Naive thymus-derived CD4-positive, alpha-beta T cell (primary cell): ENCODE measurements at regions not wholly inside any gene's neighbourhood (a gene's known extent, or its start where the extent isn't known, plus 50 kb on each side); places are given as distances from the start of the nearest gene placed in this dataset.

Source experiments
- ATAC-seq: fragments of 150-1000 bp; cut with Tn5 transposase; 2 replicates; pipeline ENCODE4 v1.10.0; 2021; ENCODE audit warnings: mild to moderate bottlenecking, moderate library complexity
- CTCF ChIA-PET: fragments of 350-600 bp; sonication (Branson Sonifier 250); formaldehyde crosslinking; loops from one replicate; lab custom pipeline; 2021; ENCODE audit warnings: antibody characterized with exemption; lab: Charles Lee
- POLR2A ChIA-PET: fragments of 350-600 bp; sonication (Branson Sonifier 250); formaldehyde crosslinking; loops from one replicate; lab custom pipeline; 2021; ENCODE audit warnings: antibody characterized with exemption, inconsistent platforms; lab: Charles Lee
- DNase-seq, 9 donors: peaks; one replicate each; pipeline versions ENCODE4 v3.0.0 to v3.0.0-alpha.2; 2020 to 2022; ENCODE audit warnings: mixed read lengths in 1 of 9
- H3K27ac ChIP-seq: one replicate; pipeline ENCODE4 v1.7.0; 2013; ENCODE audit warnings: mild to moderate bottlenecking, low read depth, low read length, moderate library complexity
- H3K27me3 ChIP-seq, 2 donors: one replicate each; pipeline ENCODE4 v1.7.0; 2013; ENCODE audit warnings: low read length in 2 of 2, mild to moderate bottlenecking in 2 of 2, moderate library complexity in 2 of 2; ENCODE audit not compliant: control insufficient read depth in 2 of 2, insufficient read depth in 2 of 2
- H3K36me3 ChIP-seq, 3 experiments: 1 replicate in 2 of 3; 2 replicates in 1 of 3; pipeline ENCODE4 v1.7.0; 2013; ENCODE audit warnings: low read length in 3 of 3, mild to moderate bottlenecking in 3 of 3, moderate library complexity in 1 of 3; ENCODE audit not compliant: insufficient read depth in 3 of 3, control insufficient read depth in 2 of 3
- H3K4me1 ChIP-seq, 2 donors: one replicate each; pipeline ENCODE4 v1.7.0; 2013; ENCODE audit warnings: low read length in 2 of 2, mild to moderate bottlenecking in 2 of 2, moderate library complexity in 1 of 2; ENCODE audit not compliant: control insufficient read depth in 2 of 2, insufficient read depth in 2 of 2
- H3K4me3 ChIP-seq: 2 replicates; pipeline ENCODE4 v1.7.0; 2013; ENCODE audit warnings: mild to moderate bottlenecking, low read length
- H3K9me3 ChIP-seq, 3 experiments: 1 replicate in 2 of 3; 2 replicates in 1 of 3; pipeline ENCODE4 v1.7.0; 2013; ENCODE audit warnings: low read length in 3 of 3; ENCODE audit not compliant: control insufficient read depth in 2 of 3
- H3K27ac Mint-ChIP-seq, 9 donors: one replicate each; pipeline ENCODE4 v1.8.0; 2020 to 2022; ENCODE audit warnings: mixed read lengths in 9 of 9, mild to moderate bottlenecking in 8 of 9, moderate library complexity in 5 of 9, inconsistent platforms in 2 of 9
- H3K27me3 Mint-ChIP-seq, 5 donors: one replicate each; pipeline ENCODE4 v1.8.0; 2021 to 2022; ENCODE audit warnings: mixed read lengths in 5 of 5, mild to moderate bottlenecking in 1 of 5
- H3K36me3 Mint-ChIP-seq, 5 donors: one replicate each; pipeline ENCODE4 v1.8.0; 2020 to 2022; ENCODE audit warnings: mixed read lengths in 5 of 5, mild to moderate bottlenecking in 3 of 5, inconsistent platforms in 1 of 5
- H3K4me1 Mint-ChIP-seq, 7 donors: one replicate each; pipeline ENCODE4 v1.8.0; 2020 to 2022; ENCODE audit warnings: mixed read lengths in 7 of 7, mild to moderate bottlenecking in 3 of 7, inconsistent platforms in 1 of 7
- H3K4me3 Mint-ChIP-seq, 10 donors: one replicate each; pipeline ENCODE4 v1.8.0; 2020 to 2022; ENCODE audit warnings: mild to moderate bottlenecking in 10 of 10, mixed read lengths in 10 of 10, moderate library complexity in 6 of 10, inconsistent platforms in 2 of 10
- H3K9me3 Mint-ChIP-seq, 11 donors: one replicate each; pipeline ENCODE4 v1.8.0; 2020 to 2022; ENCODE audit warnings: mixed read lengths in 11 of 11, mild to moderate bottlenecking in 4 of 11, inconsistent platforms in 1 of 11, moderate library complexity in 1 of 11
- intact Hi-C, 2 donors: fragments of 100-400 bp; cut with micrococcal nuclease; formaldehyde crosslinking; loops; one replicate each; pipeline ENCODE4 v1.15.1; 2023

- H3K27ac ChIP-seq, result no peak overlapping the region
- H3K36me3 ChIP-seq, result no peaks in the 10 kb centered on the region
- intact Hi-C loops, result no loop called here
- no peaks in the 10 kb centered on the region for H3K4me1 Mint-ChIP-seq
- DNase-seq (no peak), ATAC-seq (no peak)
- H3K36me3 Mint-ChIP-seq, result no peaks in the 10 kb centered on the region
- POLR2A ChIA-PET, result no interaction called here
- no peaks in the 10 kb centered on the region for H3K4me1 ChIP-seq
- H3K27ac Mint-ChIP-seq, result no peak overlapping the region
- no peaks in the 10 kb centered on the region for H3K27me3 Mint-ChIP-seq
- peaks cover 0 to 12% (median 0%) of the 10 kb centered on the region in 11 donors for H3K9me3 Mint-ChIP-seq
- no peak overlapping the region for H3K4me3 ChIP-seq
- no peaks in the 10 kb centered on the region for H3K27me3 ChIP-seq
- CTCF ChIA-PET, result no interaction called here
- no peak overlapping the region for H3K4me3 Mint-ChIP-seq
- H3K9me3 ChIP-seq, result no peaks in the 10 kb centered on the region
Observed at GRCh38 chr5:99305045-99305580, 376.3 kb upstream of the CHD1 start.

GRCh38 chr5:99285606-99286005 lies 356.8 kb upstream of the CHD1 start:
- DNase-seq (no peak), ATAC-seq (no peak)
- Histone ChIP-seq H3K9me3 (no peaks in the 10 kb centered on the region), H3K4me1 (no peaks in the 10 kb centered on the region), H3K36me3 (no peaks in the 10 kb centered on the region), H3K27ac (no peak overlapping the region), H3K4me3 (no peak overlapping the region), H3K27me3 (no peaks in the 10 kb centered on the region)
- CTCF ChIA-PET, result no interaction called here
- Mint-ChIP-seq H3K36me3 (no peaks in the 10 kb centered on the region), H3K4me1 (no peaks in the 10 kb centered on the region), H3K27me3 (no peaks in the 10 kb centered on the region), H3K27ac (no peak overlapping the region), H3K4me3 (no peak overlapping the region), H3K9me3 (peaks cover 0 to 11% (median 2%) of the 10 kb centered on the region in 11 donors)
- intact Hi-C loops, result no loop called here
- POLR2A ChIA-PET, result no interaction called here

GRCh38 chr5:99275128-99275527 lies 346.3 kb upstream of the CHD1 start:
- no peak overlapping the region for H3K27ac ChIP-seq
- Mint-ChIP-seq H3K36me3 (peaks cover 0 to 3% (median 0%) of the 10 kb centered on the region in 5 donors), H3K27ac (no peak overlapping the region), H3K4me1 (no peaks in the 10 kb centered on the region), H3K9me3 (peaks cover 0 to 19% (median 4%) of the 10 kb centered on the region in 11 donors), H3K27me3 (no peaks in the 10 kb centered on the region), H3K4me3 (no peak overlapping the region)
- H3K4me3 ChIP-seq, result no peak overlapping the region
- intact Hi-C loops, result no loop called here
- no peak for DNase-seq
- H3K36me3 ChIP-seq, result no peaks in the 10 kb centered on the region
- ChIA-PET POLR2A (no interaction called here), CTCF (no interaction called here)
- H3K9me3 ChIP-seq, result no peaks in the 10 kb centered on the region
- no peaks in the 10 kb centered on the region for H3K4me1 ChIP-seq
- no peaks in the 10 kb centered on the region for H3K27me3 ChIP-seq
- no peak for ATAC-seq

- Mint-ChIP-seq H3K27me3 (no peaks in the 10 kb centered on the region), H3K36me3 (peaks cover 0 to 3% (median 0%) of the 10 kb centered on the region in 5 donors), H3K4me3 (no peak overlapping the region), H3K27ac (no peak overlapping the region), H3K4me1 (no peaks in the 10 kb centered on the region), H3K9me3 (peaks cover 0 to 24% (median 4%) of the 10 kb centered on the region in 11 donors)
- no peaks in the 10 kb centered on the region for H3K36me3 ChIP-seq
- H3K4me3 ChIP-seq, result no peak overlapping the region
- H3K27me3 ChIP-seq, result no peaks in the 10 kb centered on the region
- ATAC-seq (no peak), DNase-seq (no peak)
- intact Hi-C loops, result no loop called here
- ChIA-PET CTCF (no interaction called here), POLR2A (no interaction called here)
- no peaks in the 10 kb centered on the region for H3K4me1 ChIP-seq
- no peaks in the 10 kb centered on the region for H3K9me3 ChIP-seq
- H3K27ac ChIP-seq, result no peak overlapping the region
Observed at GRCh38 chr5:99272576-99272975, 343.8 kb upstream of the CHD1 start.

GRCh38 chr5:99258819-99259218 lies 330.0 kb upstream of the CHD1 start:
- H3K36me3 ChIP-seq, result no peaks in the 10 kb centered on the region
- DNase-seq (no peak), ATAC-seq (no peak)
- intact Hi-C loops, result no loop called here
- Mint-ChIP-seq H3K4me1 (no peaks in the 10 kb centered on the region), H3K27me3 (peaks cover 0 to 6% (median 0%) of the 10 kb centered on the region in 5 donors), H3K9me3 (peaks cover 3 to 38% (median 13%) of the 10 kb centered on the region in 11 donors), H3K27ac (no peak overlapping the region), H3K36me3 (peaks cover 0 to 12% (median 0%) of the 10 kb centered on the region in 5 donors), H3K4me3 (no peak overlapping the region)
- ChIA-PET CTCF (no interaction called here), POLR2A (no interaction called here)
- H3K27ac ChIP-seq, result no peak overlapping the region
- no peak overlapping the region for H3K4me3 ChIP-seq
- H3K27me3 ChIP-seq, result no peaks in the 10 kb centered on the region
- no peaks in the 10 kb centered on the region for H3K9me3 ChIP-seq
- no peaks in the 10 kb centered on the region for H3K4me1 ChIP-seq

GRCh38 chr5:99248066-99248465 lies 319.3 kb upstream of the CHD1 start:
- Mint-ChIP-seq H3K36me3 (no peaks in the 10 kb centered on the region), H3K9me3 (peaks cover 0 to 6% (median 0%) of the 10 kb centered on the region in 11 donors), H3K27ac (no peak overlapping the region), H3K4me3 (no peak overlapping the region), H3K4me1 (no peaks in the 10 kb centered on the region), H3K27me3 (no peaks in the 10 kb centered on the region)
- POLR2A ChIA-PET, result no interaction called here
- intact Hi-C loops, result no loop called here
- no peaks in the 10 kb centered on the region for H3K9me3 ChIP-seq
- CTCF ChIA-PET, result no interaction called here
- ATAC-seq (no peak), DNase-seq (no peak)
- H3K27ac ChIP-seq, result no peak overlapping the region
- H3K27me3 ChIP-seq, result no peaks in the 10 kb centered on the region
- H3K4me3 ChIP-seq, result no peak overlapping the region
- no peaks in the 10 kb centered on the region for H3K4me1 ChIP-seq
- no peaks in the 10 kb centered on the region for H3K36me3 ChIP-seq

GRCh38 chr5:99247346-99247745 lies 318.5 kb upstream of the CHD1 start:
- H3K36me3 Mint-ChIP-seq, result no peaks in the 10 kb centered on the region
- H3K9me3 Mint-ChIP-seq, result peaks cover 0 to 6% (median 0%) of the 10 kb centered on the region in 11 donors
- no peak overlapping the region for H3K27ac ChIP-seq
- H3K27me3 ChIP-seq, result no peaks in the 10 kb centered on the region
- POLR2A ChIA-PET, result no interaction called here
- intact Hi-C loops, result no loop called here
- H3K9me3 ChIP-seq, result no peaks in the 10 kb centered on the region
- no peaks in the 10 kb centered on the region for H3K4me1 ChIP-seq
- H3K4me1 Mint-ChIP-seq, result no peaks in the 10 kb centered on the region
- no peak overlapping the region for H3K27ac Mint-ChIP-seq
- H3K27me3 Mint-ChIP-seq, result no peaks in the 10 kb centered on the region
- H3K4me3 Mint-ChIP-seq, result no peak overlapping the region
- H3K36me3 ChIP-seq, result no peaks in the 10 kb centered on the region
- DNase-seq, result no peak
- CTCF ChIA-PET, result no interaction called here
- no peak for ATAC-seq
- no peak overlapping the region for H3K4me3 ChIP-seq
